NCI-H1092 (cell line): ENCODE measurements at regions not wholly inside any gene's neighbourhood (a gene's known extent, or its start where the extent isn't known, plus 50 kb on each side); places are given as distances from the start of the nearest gene placed in this dataset.

ENCODE experiments used
- DNase-seq: peaks from one replicate; lab custom pipeline; 2025; lab: John Stamatoyannopoulos, UW

- DNase-seq, result no peak
Measured at GRCh38 chr2:18503376-18504228, 56.9 kb downstream of the RDH14 start.

- no peak for DNase-seq
Measured at GRCh38 chr2:18502142-18502541, 58.3 kb downstream of the RDH14 start.

GRCh38 chr2:18501729-18502128, 58.7 kb downstream of the RDH14 start:
- DNase-seq, result no peak

- DNase-seq, result no peak
Measured at GRCh38 chr2:18501156-18501555, 59.3 kb downstream of the RDH14 start.

GRCh38 chr2:18500333-18500732, 60.1 kb downstream of the RDH14 start:
- DNase-seq, result no peak

GRCh38 chr2:18498531-18498930, 61.9 kb downstream of the RDH14 start:
- no peak for DNase-seq

- no peak for DNase-seq
Measured at GRCh38 chr2:18496516-18496915, 63.9 kb downstream of the RDH14 start.

GRCh38 chr2:18495058-18495457, 65.4 kb downstream of the RDH14 start:
- DNase-seq, result no peak

- DNase-seq, result no peak
Measured at GRCh38 chr2:18492721-18493120, 67.7 kb downstream of the RDH14 start.

- no peak for DNase-seq
Measured at GRCh38 chr2:18491577-18491976, 68.9 kb downstream of the RDH14 start.

- no peak for DNase-seq
Measured at GRCh38 chr2:18490901-18491300, 69.6 kb downstream of the RDH14 start.

- DNase-seq, result no peak
Measured at GRCh38 chr2:18487106-18487913, 73.1 kb downstream of the RDH14 start.

- no peak for DNase-seq
Measured at GRCh38 chr2:18484625-18485024, 75.8 kb downstream of the RDH14 start.

GRCh38 chr2:18483896-18484295, 76.6 kb downstream of the RDH14 start:
- DNase-seq, result no peak

- no peak for DNase-seq
Measured at GRCh38 chr2:18482666-18483065, 77.8 kb downstream of the RDH14 start.

- DNase-seq, result no peak
Measured at GRCh38 chr2:18479947-18480369, 80.5 kb downstream of the RDH14 start.

GRCh38 chr2:18477293-18477692, 83.2 kb downstream of the RDH14 start:
- DNase-seq, result no peak

- DNase-seq, result no peak
Measured at GRCh38 chr2:18476484-18476883, 84.0 kb downstream of the RDH14 start.

- no peak for DNase-seq
Measured at GRCh38 chr2:18475884-18476283, 84.6 kb downstream of the RDH14 start.

GRCh38 chr2:18474700-18475099, 85.8 kb downstream of the RDH14 start:
- no peak for DNase-seq

GRCh38 chr2:18473241-18474181, 86.9 kb downstream of the RDH14 start:
- DNase-seq, result no peak

GRCh38 chr2:18467749-18468360, 92.6 kb downstream of the RDH14 start:
- DNase-seq, result no peak
